Astrocyte of the spinal cord (primary cell): ENCODE measurements at regions not wholly inside any gene's neighbourhood (a gene's known extent, or its start where the extent isn't known, plus 50 kb on each side); places are given as distances from the start of the nearest gene placed in this dataset.

Experiments
- DNase-seq: peaks from one replicate; pipeline ENCODE4 v3.0.0; 2011; ENCODE audit warnings: low read depth, low spot score
- H3K4me3 ChIP-seq: 2 replicates; pipeline ENCODE4 v1.5.1; 2011; ENCODE audit warnings: low read depth, mild to moderate bottlenecking, low read length, moderate library complexity
- CTCF ChIP-seq: IDR thresholded peaks from 2 replicates; pipeline ENCODE4 v1.5.1; 2012; ENCODE audit warnings: low read depth, mild to moderate bottlenecking, low read length, inconsistent platforms
- in situ Hi-C: cut with HindIII; loops from 2 replicates; pipeline ENCODE4 v1.10.0; 2017; ENCODE audit warnings: low sequenced_read_pairs

GRCh38 chr9:89659891-89660685 lies 55.3 kb downstream of the GADD45G start:
- no peak for DNase-seq
- in situ Hi-C loops: no loop called here
- H3K4me3 ChIP-seq: no peak overlapping the region
- TF ChIP-seq CTCF: no peak

- H3K4me3 ChIP-seq: no peak overlapping the region
- in situ Hi-C loops: no loop called here
- TF ChIP-seq CTCF: no peak
- DNase-seq: no peak
Observed at GRCh38 chr9:89661391-89661949, 56.7 kb downstream of the GADD45G start.

- H3K4me3 ChIP-seq: peak overlapping the region; percentile 43
- peak; percentile 94 for DNase-seq
- no peak for TF ChIP-seq CTCF
- in situ Hi-C loops: no loop called here
Observed at GRCh38 chr9:89661956-89662717, 57.3 kb downstream of the GADD45G start.

GRCh38 chr9:89662718-89663613 lies 58.2 kb downstream of the GADD45G start:
- in situ Hi-C loops: no loop called here
- no peak for DNase-seq
- no peak overlapping the region for H3K4me3 ChIP-seq
- no peak for TF ChIP-seq CTCF

GRCh38 chr9:89663614-89663970 lies 58.8 kb downstream of the GADD45G start:
- in situ Hi-C loops: no loop called here

More at GRCh38 chr9:89663614-89663970, 58.8 kb downstream of the GADD45G start:
- no peak for DNase-seq
- H3K4me3 ChIP-seq: no peak overlapping the region
- TF ChIP-seq CTCF: no peak
